HEK293 (cell line): ENCODE measurements at regions not wholly inside any gene's neighbourhood (a gene's known extent, or its start where the extent isn't known, plus 50 kb on each side); places are given as distances from the start of the nearest gene placed in this dataset.

Experiments
- CTCF ChIA-PET: fragments of 350-600 bp; formaldehyde crosslinking; extraction: SDS; loops from one replicate; lab custom pipeline; 2021; ENCODE audit warnings: antibody characterized with exemption; lab: Yijun Ruan, JAX
- POLR2A ChIA-PET: fragments of 300-600 bp; formaldehyde crosslinking; extraction: SDS; loops from one replicate; lab custom pipeline; 2020; ENCODE audit warnings: antibody characterized with exemption, inconsistent platforms; lab: Yijun Ruan, JAX
- H3K27ac ChIP-seq: fragments of 200-500 bp; sonication (Bioruptor generic); 2 replicates; pipeline ENCODE4 v1.5.1; 2014; ENCODE audit warnings: low read depth, low read length, control low read depth, inconsistent platforms; ENCODE audit errors: extremely low read depth
- H3K36me3 ChIP-seq, 2 experiments: fragments of 200-500 bp in 1 of 2; sonication (Bioruptor generic) in 1 of 2; 1 replicate in 1 of 2; 2 replicates in 1 of 2; pipeline ENCODE4 v1.5.1; 2014 to 2017; ENCODE audit warnings: inconsistent platforms in 2 of 2, low read length in 2 of 2; ENCODE audit not compliant: control insufficient read depth in 2 of 2, insufficient read depth in 1 of 2
- H3K4me1 ChIP-seq: fragments of 200-500 bp; sonication (Bioruptor generic); 2 replicates; pipeline ENCODE4 v1.5.1; 2014; ENCODE audit warnings: mild to moderate bottlenecking, low read length, inconsistent platforms; ENCODE audit not compliant: control insufficient read depth, insufficient read depth
- H3K4me3 ChIP-seq: 2 replicates; pipeline ENCODE4 v1.5.1; 2011; ENCODE audit warnings: low read depth, mild to moderate bottlenecking, control low read depth, low read length, moderate library complexity
- H3K9me3 ChIP-seq: fragments of 200-500 bp; sonication (Bioruptor generic); 2 replicates; pipeline ENCODE4 v1.5.1; 2014; ENCODE audit warnings: low read depth, low read length, inconsistent platforms; ENCODE audit not compliant: control insufficient read depth, insufficient read depth
- EGR2 ChIP-seq: fragments of 450-650 bp; formaldehyde crosslinking; IDR thresholded peaks from 2 replicates; pipeline ENCODE4 v1.5.1; 2016; ENCODE audit warnings: low read depth, missing biosample characterization, missing genetic modification characterization
- HOXD13 ChIP-seq: sonication (generic); formaldehyde crosslinking; IDR thresholded peaks from 2 replicates; pipeline ENCODE4 v1.8.0; 2022; ENCODE audit warnings: missing genetic modification reagents, borderline replicate concordance
- OSR2 ChIP-seq: fragments of 450-650 bp; formaldehyde crosslinking; IDR thresholded peaks from 2 replicates; pipeline ENCODE4 v1.5.1; 2016; ENCODE audit warnings: missing biosample characterization, missing genetic modification characterization
- SETDB1 ChIP-seq: IDR thresholded peaks from one replicate; pipeline ENCODE4 v1.6.1; 2017; ENCODE audit warnings: mild to moderate bottlenecking, low read length, moderate library complexity, mixed read lengths; ENCODE audit not compliant: insufficient read length
- WT1 ChIP-seq: fragments of 450-650 bp; formaldehyde crosslinking; IDR thresholded peaks from 2 replicates; pipeline ENCODE4 v1.5.1; 2016; ENCODE audit warnings: missing biosample characterization, missing genetic modification characterization
- ZNF133 ChIP-seq: fragments of 450-650 bp; formaldehyde crosslinking; IDR thresholded peaks from 2 replicates; pipeline ENCODE4 v1.5.1; 2016; ENCODE audit warnings: missing biosample characterization, missing genetic modification characterization
- ZNF324 ChIP-seq: fragments of 450-650 bp; formaldehyde crosslinking; IDR thresholded peaks from 2 replicates; pipeline ENCODE4 v1.5.1; 2016; ENCODE audit warnings: missing biosample characterization, missing genetic modification characterization
- ZNF366 ChIP-seq: fragments of 450-650 bp; formaldehyde crosslinking; conservative IDR thresholded peaks from 2 replicates; pipeline ENCODE4 v1.5.1; 2016; ENCODE audit warnings: missing biosample characterization, missing genetic modification characterization
- ZNF473 ChIP-seq: fragments of 450-650 bp; formaldehyde crosslinking; IDR thresholded peaks from 2 replicates; pipeline ENCODE4 v1.5.1; 2017; ENCODE audit warnings: missing biosample characterization, missing genetic modification characterization
- ZNF530 ChIP-seq: fragments of 450-650 bp; formaldehyde crosslinking; IDR thresholded peaks from 2 replicates; pipeline ENCODE4 v1.5.1; 2016; ENCODE audit warnings: low read depth, missing biosample characterization, missing genetic modification characterization
- ZNF548 ChIP-seq: fragments of 450-650 bp; formaldehyde crosslinking; IDR thresholded peaks from 2 replicates; pipeline ENCODE4 v1.5.1; 2016; ENCODE audit warnings: missing biosample characterization, missing genetic modification characterization
- ZNF776 ChIP-seq: fragments of 450-650 bp; formaldehyde crosslinking; IDR thresholded peaks from 2 replicates; pipeline ENCODE4 v1.5.0; 2017; ENCODE audit warnings: missing biosample characterization, missing genetic modification characterization, borderline replicate concordance
- ZNF830 ChIP-seq: fragments of 450-650 bp; IDR thresholded peaks from 2 replicates; pipeline ENCODE4 v1.5.0; 2018; ENCODE audit warnings: missing biosample characterization, missing genetic modification characterization, low read depth, mild to moderate bottlenecking, moderate library complexity
- TF ChIP-seq, protein P1 (sequence below): fragments of 450-650 bp; formaldehyde crosslinking; IDR thresholded peaks from 2 replicates; pipeline ENCODE4 v1.5.1; 2017; ENCODE audit warnings: missing biosample characterization, missing genetic modification characterization
- TF ChIP-seq, protein P2 (sequence below): fragments of 450-650 bp; formaldehyde crosslinking; IDR thresholded peaks from 2 replicates; pipeline ENCODE4 v1.5.1; 2016; ENCODE audit warnings: missing biosample characterization, missing genetic modification characterization, low read depth
- TF ChIP-seq, protein P3 (sequence below): fragments of 450-650 bp; formaldehyde crosslinking; conservative IDR thresholded peaks from 2 replicates; pipeline ENCODE4 v1.5.1; 2016; ENCODE audit warnings: low read depth, missing biosample characterization, missing genetic modification characterization

DNA sequence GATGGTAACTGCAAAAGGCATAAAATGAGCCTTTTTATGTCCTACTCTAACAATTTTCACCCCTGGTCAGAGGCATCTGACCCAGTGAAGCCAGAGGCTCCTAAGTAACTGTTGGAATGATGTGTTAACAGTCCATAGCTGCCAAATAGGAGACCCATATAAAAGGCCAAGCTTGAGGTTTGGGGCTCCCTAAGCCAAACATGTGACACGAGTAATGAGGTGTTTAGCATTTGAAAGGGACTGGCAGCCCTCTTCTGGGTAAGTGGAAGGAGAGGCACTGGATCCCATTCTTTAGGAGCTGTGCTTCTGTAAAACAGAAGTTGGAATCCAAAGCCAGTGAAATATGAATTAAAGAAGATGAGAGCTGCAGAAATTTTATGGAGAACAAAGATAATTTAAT is 100.6 kb upstream of the PNPLA4 start:
- Histone ChIP-seq H3K4me1 (no peaks in the 10 kb centered on the region), H3K4me3 (no peak overlapping the region), H3K9me3 (no peaks in the 10 kb centered on the region), H3K27ac (no peak overlapping the region), H3K36me3 (no peaks in the 10 kb centered on the region)
- TF ChIP-seq, protein P1, sequence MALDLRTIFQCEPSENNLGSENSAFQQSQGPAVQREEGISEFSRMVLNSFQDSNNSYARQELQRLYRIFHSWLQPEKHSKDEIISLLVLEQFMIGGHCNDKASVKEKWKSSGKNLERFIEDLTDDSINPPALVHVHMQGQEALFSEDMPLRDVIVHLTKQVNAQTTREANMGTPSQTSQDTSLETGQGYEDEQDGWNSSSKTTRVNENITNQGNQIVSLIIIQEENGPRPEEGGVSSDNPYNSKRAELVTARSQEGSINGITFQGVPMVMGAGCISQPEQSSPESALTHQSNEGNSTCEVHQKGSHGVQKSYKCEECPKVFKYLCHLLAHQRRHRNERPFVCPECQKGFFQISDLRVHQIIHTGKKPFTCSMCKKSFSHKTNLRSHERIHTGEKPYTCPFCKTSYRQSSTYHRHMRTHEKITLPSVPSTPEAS (tag by site-specific recombination) = no peak
- TF ChIP-seq ZNF830 (tag by site-specific recombination) (no peak), ZNF324 (no peak)
- ChIA-PET CTCF (no interaction called here), POLR2A (no interaction called here)

DNA sequence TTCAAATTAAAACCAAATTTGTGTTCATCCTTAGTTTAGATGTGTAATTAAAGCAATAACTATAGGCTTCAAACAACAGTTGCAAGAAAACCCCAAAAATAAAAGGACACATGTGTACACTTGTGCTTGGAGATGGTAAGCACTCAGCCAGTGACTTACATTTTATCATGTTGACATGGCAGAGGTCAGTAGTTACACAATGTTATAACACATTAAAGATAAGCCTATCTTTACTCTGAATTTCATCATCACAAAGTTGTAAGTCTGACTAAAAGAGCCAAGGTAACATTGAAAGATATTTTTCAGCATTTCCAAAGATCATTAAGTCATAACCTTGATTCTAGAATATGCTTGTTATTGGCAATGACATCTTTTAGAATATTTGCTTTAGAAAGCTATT is 98.5 kb upstream of the PNPLA4 start:
- Histone ChIP-seq H3K9me3 (no peaks in the 10 kb centered on the region), H3K4me1 (no peaks in the 10 kb centered on the region), H3K27ac (no peak overlapping the region), H3K4me3 (no peak overlapping the region), H3K36me3 (no peaks in the 10 kb centered on the region)
- POLR2A ChIA-PET = no interaction called here
- CTCF ChIA-PET = interaction anchor here (0.8 kb wide), 1 partner anchor 25 kb away, joined by 4 read pairs; no protein-coding TSS in a partner anchor
- no peak for TF ChIP-seq ZNF548
- TF ChIP-seq ZNF366 (tag by site-specific recombination) = no peak
- no peak for TF ChIP-seq EGR2 (tag by site-specific recombination)
- TF ChIP-seq, protein P2, sequence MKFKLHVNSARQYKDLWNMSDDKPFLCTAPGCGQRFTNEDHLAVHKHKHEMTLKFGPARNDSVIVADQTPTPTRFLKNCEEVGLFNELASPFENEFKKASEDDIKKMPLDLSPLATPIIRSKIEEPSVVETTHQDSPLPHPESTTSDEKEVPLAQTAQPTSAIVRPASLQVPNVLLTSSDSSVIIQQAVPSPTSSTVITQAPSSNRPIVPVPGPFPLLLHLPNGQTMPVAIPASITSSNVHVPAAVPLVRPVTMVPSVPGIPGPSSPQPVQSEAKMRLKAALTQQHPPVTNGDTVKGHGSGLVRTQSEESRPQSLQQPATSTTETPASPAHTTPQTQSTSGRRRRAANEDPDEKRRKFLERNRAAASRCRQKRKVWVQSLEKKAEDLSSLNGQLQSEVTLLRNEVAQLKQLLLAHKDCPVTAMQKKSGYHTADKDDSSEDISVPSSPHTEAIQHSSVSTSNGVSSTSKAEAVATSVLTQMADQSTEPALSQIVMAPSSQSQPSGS (tag by site-specific recombination) = no peak
- no peak for TF ChIP-seq ZNF473 (tag by site-specific recombination)
- no peak for TF ChIP-seq SETDB1
- no peak for TF ChIP-seq WT1
- no peak for TF ChIP-seq OSR2 (tag by site-specific recombination)

DNA sequence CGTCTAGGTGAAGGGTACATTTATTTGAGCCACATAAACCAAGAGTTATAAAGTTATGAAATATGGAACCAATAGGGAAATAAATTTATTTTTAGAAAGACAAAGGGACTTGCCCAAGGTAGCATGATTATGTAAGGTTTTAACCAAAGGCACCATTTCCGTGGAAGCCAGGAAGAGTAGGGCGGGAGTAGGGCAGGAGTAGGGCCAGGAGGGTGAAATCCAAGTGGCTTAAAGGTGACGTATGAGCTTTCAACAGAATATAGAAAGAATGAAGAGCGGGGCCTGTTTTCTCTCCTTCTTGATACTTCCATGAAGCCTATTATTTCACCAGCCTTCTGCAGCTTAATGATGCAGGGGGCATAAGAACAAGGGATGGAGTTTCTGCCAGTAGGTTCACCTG is 91.7 kb upstream of the PNPLA4 start:
- Histone ChIP-seq H3K36me3 (no peaks in the 10 kb centered on the region), H3K4me1 (no peaks in the 10 kb centered on the region), H3K27ac (no peak overlapping the region), H3K4me3 (no peak overlapping the region), H3K9me3 (no peaks in the 10 kb centered on the region)
- ChIA-PET CTCF (no interaction called here), POLR2A (no interaction called here)
- TF ChIP-seq ZNF530 (no peak), ZNF133 (tag by site-specific recombination) (no peak), HOXD13 (CRISPR knock-in tag) (no peak), ZNF776 (no peak)
- TF ChIP-seq, protein P3, sequence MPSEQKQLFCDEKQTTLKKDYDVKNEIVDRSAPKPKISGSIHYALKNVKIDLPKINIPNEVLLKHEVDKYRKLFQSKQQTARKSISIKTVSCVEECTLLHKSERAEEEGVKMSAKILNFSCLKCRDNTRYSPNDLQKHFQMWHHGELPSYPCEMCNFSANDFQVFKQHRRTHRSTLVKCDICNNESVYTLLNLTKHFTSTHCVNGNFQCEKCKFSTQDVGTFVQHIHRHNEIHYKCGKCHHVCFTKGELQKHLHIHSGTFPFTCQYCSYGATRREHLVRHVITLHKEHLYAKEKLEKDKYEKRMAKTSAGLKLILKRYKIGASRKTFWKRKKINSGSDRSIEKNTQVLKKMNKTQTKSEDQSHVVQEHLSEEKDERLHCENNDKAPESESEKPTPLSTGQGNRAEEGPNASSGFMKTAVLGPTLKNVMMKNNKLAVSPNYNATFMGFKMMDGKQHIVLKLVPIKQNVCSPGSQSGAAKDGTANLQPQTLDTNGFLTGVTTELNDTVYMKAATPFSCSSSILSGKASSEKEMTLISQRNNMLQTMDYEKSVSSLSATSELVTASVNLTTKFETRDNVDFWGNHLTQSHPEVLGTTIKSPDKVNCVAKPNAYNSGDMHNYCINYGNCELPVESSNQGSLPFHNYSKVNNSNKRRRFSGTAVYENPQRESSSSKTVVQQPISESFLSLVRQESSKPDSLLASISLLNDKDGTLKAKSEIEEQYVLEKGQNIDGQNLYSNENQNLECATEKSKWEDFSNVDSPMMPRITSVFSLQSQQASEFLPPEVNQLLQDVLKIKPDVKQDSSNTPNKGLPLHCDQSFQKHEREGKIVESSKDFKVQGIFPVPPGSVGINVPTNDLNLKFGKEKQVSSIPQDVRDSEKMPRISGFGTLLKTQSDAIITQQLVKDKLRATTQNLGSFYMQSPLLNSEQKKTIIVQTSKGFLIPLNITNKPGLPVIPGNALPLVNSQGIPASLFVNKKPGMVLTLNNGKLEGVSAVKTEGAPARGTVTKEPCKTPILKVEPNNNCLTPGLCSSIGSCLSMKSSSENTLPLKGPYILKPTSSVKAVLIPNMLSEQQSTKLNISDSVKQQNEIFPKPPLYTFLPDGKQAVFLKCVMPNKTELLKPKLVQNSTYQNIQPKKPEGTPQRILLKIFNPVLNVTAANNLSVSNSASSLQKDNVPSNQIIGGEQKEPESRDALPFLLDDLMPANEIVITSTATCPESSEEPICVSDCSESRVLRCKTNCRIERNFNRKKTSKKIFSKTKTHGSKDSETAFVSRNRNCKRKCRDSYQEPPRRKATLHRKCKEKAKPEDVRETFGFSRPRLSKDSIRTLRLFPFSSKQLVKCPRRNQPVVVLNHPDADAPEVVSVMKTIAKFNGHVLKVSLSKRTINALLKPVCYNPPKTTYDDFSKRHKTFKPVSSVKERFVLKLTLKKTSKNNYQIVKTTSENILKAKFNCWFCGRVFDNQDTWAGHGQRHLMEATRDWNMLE (tag by site-specific recombination) = no peak
